Prostate gland (tissue), 2 donors: ENCODE measurements at regions not wholly inside any gene's neighbourhood (a gene's known extent, or its start where the extent isn't known, plus 50 kb on each side); places are given as distances from the start of the nearest gene placed in this dataset.
"Not testable (repeated sequence)": the region's sequence is repeated elsewhere in the genome, so short reads cannot be mapped to it uniquely, and the experiment has no call there.

Experiments
- POLR2A ChIP-seq: fragments of 450-650 bp; IDR thresholded peaks from one replicate; pipeline ENCODE4 v1.6.1; 2016; ENCODE audit warnings: antibody characterized with exemption, mild to moderate bottlenecking
- POLR2AphosphoS5 ChIP-seq: sonication (generic); formaldehyde crosslinking; IDR thresholded peaks from one replicate; pipeline ENCODE4 v1.6.1; 2017; ENCODE audit warnings: antibody characterized with exemption
- TF ChIP-seq, protein P1 (sequence below), 4 experiments: fragments of 200-600 bp in 2 of 4; fragments of 450-650 bp in 2 of 4; sonication (generic) in 2 of 4; IDR thresholded peaks; 1 replicate in 3 of 4; 2 replicates in 1 of 4; pipeline ENCODE4 v1.5.1; 2016 to 2019; ENCODE audit warnings: antibody characterized with exemption in 4 of 4, mild to moderate bottlenecking in 2 of 4, moderate library complexity in 2 of 4

DNA sequence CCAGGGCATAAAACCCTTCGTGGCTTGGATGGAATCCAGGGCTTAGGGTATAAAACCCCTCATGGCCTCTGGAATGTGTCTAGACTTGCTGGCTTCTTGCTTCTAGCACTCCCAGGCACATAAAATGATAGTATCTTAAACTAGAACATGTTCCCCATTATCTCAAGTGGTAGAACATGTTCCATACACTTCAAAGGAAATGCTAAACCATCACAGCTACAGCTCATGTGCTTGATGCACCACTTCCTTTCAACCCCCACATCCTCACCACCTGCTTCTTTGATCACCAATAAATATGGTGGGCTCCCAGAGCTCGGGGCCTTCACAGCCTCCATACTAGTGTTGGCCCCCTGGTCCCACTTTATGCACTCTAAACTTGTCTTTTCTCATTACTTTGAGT lies 204.3 kb downstream of the UXS1 start:
- not testable (repeated sequence) for TF ChIP-seq POLR2A, POLR2AphosphoS5
- TF ChIP-seq, protein P1, sequence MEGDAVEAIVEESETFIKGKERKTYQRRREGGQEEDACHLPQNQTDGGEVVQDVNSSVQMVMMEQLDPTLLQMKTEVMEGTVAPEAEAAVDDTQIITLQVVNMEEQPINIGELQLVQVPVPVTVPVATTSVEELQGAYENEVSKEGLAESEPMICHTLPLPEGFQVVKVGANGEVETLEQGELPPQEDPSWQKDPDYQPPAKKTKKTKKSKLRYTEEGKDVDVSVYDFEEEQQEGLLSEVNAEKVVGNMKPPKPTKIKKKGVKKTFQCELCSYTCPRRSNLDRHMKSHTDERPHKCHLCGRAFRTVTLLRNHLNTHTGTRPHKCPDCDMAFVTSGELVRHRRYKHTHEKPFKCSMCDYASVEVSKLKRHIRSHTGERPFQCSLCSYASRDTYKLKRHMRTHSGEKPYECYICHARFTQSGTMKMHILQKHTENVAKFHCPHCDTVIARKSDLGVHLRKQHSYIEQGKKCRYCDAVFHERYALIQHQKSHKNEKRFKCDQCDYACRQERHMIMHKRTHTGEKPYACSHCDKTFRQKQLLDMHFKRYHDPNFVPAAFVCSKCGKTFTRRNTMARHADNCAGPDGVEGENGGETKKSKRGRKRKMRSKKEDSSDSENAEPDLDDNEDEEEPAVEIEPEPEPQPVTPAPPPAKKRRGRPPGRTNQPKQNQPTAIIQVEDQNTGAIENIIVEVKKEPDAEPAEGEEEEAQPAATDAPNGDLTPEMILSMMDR (IDR thresholded peaks at IDR 0.05), result not testable (repeated sequence)
